GM21423 (cell line): ENCODE measurements at regions not wholly inside any gene's neighbourhood (a gene's known extent, or its start where the extent isn't known, plus 50 kb on each side); places are given as distances from the start of the nearest gene placed in this dataset.
"Not testable (repeated sequence)": the region's sequence is repeated elsewhere in the genome, so short reads cannot be mapped to it uniquely, and the experiment has no call there.

Experiments
- ATAC-seq: cut with Tn5 transposase; IDR thresholded peaks from one replicate; pipeline ENCODE4 v1.9.1; 2021; ENCODE audit warnings: mild to moderate bottlenecking, moderate library complexity; ENCODE audit not compliant: unreplicated experiment

DNA sequence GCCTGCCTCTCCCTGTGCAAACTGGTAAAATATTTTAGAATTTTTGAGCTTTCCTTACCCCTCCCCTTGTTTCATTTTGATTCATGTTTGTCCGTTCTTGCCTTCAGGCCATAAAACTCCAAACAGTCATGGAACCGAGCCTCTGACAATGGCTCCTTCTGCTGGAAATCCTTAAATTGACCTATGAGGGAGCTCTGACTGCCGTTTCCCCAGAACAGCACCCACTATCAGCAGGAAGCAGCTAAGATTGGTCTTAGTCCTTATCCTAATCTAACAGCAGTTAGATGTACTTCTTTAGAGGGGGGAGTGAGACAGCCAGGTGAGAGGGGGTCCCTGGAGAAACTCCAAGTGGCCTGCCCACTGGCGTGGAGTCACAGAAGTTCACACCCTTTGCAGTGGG is 106.7 kb downstream of the FAM174A start:
- ATAC-seq, result no peak

DNA sequence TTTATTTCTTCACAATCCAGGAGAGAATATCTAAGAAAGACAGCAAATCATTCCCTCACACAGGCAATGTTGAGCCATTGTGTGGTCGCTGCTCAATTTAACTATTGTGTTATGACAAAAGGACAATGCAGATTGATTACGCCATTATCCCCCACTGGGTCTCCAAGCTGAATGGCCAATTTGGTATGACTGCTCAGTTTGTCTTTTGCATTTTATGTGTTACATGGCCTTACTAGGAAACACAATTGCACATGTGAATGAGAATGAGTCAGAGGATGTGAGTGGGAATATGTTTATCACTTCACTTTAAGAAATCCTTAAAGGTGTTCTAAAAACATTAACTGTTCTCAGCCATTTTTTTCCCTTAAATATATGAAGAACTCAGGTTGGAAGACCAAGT is 108.3 kb downstream of the FAM174A start:
- ATAC-seq, result no peak

DNA sequence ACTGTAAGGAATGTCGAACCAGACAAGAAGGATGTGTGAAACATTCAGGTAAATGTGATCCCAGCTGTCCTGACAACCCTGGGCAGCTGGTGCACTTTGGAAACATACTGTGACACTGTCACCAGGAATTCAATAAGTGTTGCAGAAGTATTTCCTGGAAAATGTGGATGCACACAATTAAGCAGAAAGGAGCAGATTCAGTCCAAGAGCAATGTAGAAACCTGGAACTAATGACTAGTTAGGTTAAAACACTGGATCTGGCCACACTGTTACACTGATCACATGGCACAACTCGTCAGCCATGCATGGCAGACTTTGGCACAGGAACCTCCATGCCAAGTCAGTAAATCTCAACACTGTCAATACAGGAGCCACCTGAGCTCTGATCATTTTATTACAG is 109.0 kb downstream of the FAM174A start:
- ATAC-seq, result no peak

DNA sequence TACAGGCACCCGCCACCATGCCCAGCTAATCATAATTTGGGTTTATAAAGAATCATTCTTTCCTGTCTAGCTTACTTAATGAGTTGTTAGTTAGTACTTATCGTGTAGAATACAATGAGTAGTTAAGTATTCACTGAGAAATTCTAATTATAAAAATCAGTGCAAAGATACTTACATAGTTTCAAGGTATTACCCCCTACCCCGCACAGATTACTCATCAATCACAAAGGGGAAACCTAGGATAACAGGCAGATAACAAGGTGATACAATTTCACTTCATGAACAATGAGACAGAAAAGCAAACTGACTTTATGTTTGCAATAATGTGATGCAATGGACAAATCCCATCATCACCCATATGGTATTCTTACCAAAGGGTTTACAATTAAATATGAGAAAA is 109.6 kb downstream of the FAM174A start:
- ATAC-seq, result no peak

DNA sequence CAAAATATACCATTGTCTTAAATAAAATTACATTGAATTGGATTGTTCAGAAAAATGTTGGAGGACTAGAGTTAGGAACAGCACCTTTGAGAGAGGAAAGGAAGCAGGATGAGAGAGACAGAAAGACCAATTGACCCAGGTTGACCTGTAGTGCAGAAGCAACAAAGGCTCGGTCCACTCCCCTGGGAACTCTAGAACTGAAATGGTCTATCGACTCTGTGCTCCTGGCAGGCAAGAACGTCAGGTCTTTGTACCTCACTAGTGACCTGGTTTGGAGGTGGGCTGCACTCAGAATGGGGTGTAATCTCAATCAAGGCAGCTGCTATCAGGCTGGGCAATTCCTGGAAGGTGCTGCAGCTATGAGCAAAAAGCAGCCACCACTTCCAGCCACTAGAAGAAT is 110.8 kb downstream of the FAM174A start:
- ATAC-seq, result no peak

DNA sequence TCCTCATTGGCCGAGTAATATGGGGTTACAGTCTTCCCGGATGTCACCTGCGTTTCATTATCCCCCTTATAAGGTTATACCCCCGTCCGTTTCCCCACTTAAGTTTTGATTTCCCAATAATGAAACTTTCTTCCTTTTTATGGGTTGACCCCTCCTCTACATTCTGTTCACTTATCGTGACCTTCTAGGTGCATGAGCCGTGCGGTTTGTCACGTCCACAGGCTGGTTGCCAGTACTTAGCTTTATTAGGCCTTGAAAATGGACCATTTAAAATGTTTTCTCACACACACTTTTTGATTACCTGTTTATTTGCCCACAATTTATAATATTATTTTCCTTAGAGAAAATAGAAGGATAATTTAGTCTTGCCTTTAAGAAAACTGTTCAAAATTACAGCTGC is 111.5 kb downstream of the FAM174A start:
- no peak for ATAC-seq

DNA sequence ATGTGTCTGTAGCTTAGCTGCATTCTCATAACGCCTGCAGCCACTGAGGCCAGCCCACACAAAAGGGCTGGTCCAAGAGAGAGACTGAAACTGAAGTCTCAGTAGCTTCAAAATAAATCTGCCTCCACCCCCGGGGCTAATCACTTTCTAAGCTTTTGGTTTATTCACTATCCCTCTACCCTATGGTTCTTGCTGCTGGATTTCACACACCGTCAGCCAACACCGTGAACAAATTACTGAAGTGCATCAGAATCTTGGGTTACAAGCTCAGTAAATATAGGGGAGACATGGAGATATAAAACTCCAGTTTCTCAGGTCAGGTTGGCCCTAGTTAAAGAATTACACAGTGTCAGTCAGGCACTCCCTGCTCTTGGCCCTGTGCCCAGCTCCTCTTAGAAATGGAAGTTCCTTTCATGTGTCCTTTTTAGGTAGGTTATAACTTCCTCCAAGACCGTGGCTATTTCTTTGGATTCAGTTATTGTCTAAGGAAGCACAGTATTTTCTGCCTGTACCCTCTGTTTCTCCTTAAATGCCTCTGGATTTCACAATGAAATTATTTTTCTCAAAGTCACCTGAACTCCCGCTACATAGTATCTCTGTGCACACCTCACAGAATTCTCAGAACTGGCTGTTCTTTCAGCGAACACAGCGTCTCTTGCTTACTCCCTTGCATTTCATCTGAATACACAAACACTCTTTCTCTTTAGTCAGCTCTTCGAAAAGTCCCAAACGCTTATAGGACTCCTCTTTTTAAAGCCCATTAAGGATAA is 112.5 kb downstream of the FAM174A start:
- ATAC-seq, result peak; percentile 64

DNA sequence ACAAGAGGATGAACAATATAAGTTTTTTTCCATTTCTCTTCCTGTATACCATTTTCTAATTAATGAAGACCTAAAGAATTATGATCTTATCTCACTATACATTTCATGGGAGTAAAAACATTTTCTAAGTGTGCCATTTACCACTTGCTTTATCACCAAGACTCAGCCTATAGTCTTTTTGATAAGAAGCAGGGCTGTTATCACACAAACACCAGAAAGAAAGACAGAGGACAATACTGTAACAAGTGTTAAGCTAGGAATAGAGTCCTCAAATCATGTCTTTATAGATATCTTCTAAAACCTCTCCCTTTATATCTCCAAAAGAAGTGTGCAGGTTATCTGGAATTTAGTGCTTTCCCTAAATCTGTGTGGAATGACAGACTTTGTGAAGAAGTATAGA is 119.7 kb downstream of the FAM174A start:
- ATAC-seq, result no peak

DNA sequence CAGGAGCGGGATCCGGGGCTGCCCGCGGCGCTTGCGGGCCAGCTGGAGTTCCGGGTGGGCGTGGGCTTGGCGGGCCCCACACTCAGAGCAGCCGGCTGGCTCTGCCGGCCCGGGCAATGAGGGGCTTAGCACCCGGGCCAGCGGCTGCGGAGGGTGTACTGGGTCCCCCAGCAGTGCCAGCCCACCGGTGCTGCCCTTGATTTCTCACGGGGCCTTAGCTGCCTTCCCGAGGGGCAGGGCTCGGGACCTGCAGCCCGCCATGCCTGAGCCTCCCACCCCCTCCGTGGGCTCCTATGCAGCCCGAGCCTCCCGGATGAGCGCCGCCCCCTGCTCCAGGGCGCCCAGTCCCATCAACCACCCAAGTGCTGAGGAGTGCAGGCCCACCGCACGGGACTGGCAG is 121.6 kb downstream of the FAM174A start:
- not testable (repeated sequence) for ATAC-seq

DNA sequence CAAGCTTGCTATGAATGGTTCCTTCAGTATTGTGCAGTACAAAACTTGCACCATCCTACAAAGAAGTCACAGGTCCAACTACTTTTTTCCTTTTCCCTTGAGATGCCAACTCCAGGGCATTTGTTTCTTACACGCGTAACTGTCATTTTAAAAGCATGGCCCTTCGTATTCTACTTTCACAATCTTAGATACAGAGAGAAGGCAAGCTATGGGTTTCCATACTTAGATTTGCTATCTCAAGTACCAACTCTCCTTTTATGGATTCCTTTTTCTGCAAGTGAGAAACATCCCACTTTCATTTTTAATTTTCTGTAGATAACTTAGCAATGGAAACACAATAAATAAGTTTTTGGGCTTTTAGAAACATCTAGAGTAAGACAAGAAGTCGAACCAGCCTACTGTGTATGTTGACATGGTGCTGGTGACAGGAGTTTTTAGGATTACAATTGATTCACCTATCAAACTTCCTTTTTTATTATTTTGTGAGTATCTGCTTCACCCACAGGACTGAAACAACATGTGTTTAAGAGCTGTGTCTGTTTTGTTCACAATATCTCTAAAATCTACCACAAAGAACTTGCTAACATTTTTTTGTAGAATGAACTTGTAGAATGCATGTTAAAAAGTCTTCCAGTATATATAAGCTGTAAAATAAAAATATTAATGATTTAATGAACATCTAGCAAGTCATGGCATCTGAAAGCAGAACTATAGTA is 124.1 kb downstream of the FAM174A start:
- no peak for ATAC-seq

DNA sequence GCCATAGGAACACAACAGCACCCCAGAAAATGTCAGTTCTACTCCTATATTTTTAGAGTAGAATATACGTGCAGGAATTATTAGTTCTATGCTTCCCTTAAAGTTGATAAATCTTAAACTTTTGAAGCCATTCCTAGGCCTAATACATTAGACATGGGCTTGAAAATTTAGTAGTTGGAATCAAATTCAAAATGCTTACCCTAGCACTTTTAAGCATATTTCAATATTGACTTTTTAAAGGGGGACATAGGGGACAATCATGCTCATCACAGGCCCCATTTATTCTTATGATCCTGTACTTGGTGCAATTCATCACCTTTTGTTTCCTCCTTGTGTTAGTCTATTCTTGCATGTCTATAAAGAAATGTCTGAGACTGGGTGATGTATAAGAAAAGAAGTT is 129.0 kb downstream of the FAM174A start:
- no peak for ATAC-seq

DNA sequence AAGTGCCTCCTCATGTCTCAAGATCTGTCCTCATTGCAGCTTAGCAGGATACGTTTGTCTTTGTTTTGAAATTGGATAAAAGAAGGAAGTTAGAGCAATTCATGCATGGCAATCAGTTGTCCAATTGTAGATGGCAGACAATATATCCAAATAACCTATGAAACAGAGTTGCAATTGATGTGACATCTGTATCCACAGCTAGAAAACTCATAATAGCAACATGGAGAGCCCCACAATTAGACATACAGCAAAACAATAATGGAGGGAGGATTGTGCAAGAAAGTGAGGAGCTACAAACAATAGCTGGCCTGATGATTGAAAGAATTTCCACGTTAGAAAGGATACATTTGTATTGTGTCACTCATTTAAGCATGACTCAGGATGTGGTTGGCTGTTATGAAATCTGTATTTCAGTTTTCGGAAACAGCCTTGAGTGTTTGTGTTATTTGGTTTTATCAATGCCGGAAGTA is 132.0 kb downstream of the FAM174A start:
- no peak for ATAC-seq

DNA sequence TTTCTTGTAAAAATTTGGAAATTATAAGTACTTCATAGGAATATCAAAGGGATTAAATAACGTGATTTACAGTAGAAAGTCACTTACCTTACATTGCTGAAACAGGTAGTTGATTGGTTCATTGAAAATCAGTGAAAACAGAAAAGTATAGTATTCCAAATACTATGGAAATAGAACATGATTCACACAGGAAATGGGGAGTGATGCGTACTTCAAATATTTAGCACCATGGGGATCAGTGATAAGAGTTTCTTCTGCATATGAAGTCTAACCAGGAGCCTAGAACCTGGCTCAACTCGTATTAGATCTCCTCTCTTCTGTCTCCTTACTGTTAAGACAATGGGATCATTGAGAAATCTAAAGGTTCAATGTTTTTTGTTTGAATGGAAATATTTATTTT is 133.3 kb downstream of the FAM174A start:
- ATAC-seq, result no peak

DNA sequence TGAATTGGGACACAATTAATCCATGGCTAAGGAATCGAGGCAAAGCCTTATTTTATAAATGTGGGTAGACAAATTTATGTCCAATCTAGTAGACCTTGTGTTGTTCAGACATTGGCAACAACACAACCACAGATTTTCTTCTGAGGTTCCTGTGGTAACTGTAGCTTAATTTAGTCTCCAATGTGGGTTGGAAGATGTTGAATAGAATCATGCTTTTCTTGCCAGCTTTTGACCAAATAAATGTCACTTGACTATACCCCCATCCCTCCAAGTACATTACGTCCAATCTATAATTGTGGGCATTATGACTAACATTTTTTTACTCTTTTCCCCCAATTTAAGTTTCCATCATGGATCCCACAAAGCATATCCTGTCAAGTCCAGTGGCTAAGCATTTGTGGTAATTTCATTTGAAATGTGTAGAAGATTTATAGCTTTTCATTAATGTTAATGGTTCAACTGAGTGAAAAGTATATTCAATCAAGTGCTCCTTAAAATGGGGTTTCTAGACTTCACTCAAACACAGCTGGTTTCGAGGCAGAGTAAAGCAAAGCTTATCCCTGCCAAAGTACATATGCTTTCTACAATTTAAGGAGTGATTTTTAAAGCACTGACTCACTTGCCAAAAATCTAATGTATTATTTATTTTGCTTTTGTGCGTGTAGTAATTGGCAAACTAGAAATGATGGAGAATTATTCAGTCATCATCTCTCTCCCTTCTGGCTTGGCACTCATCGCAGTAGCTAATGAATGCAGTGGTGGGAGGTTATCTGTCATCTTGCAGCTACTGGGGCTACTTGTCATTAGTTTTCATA is 141.8 kb downstream of the FAM174A start:
- no peak for ATAC-seq

DNA sequence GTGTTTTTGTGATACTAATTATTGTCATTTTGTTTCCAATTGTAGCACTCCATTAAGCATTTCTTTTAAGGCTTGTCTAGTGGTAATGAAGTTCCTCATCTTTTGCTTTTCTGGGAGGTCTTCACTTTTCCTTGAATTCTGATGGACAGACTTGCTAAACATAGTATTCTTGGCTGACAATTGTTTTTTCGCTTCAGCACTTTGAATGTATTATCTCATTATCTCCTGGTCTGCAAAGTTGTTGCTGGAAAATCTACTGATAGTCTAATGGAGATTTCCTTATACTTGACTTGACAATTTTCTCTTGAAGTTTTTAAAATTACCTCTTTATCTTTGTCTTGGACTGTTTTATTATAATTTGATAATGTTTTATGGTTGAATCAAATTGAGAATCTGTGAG is 147.5 kb downstream of the FAM174A start:
- ATAC-seq, result no peak

DNA sequence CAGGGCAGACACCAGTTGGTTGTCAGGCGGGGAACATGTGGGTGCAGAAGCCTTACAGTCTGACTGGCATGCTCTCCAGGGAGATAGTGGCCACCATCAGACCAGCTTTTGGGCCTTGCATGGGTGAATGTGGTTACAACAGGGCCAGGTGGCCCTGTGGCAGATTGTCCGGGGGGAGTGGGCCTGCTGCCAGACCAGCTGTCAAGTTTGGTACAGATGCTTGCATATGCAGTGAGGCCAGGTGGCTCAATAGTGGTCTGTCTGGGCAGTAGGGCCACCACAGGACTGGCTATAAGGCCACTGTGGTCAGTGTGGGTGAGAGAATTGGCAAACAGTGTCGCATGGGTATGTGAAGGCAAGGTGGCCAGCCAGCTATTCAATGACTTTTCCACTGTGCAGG is 148.7 kb downstream of the FAM174A start:
- no peak for ATAC-seq

DNA sequence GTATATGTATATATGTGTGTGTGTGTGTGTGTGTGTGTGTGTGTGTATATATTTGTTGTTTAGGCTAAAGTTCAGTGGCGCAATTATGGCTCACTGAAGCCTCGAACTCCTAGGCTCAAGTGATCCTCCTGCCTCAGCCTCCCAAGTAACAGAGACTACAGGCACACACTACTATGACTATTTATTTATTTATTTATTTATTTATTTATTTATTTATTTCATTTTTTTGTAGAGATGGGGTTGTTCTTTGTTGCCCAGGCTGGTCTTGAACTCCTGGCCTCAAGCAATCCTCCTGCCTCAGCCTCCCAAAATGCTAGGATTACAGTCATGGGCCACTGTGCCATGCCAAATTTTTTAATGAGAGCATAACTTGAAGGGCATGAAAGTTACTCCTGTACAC is 149.9 kb downstream of the FAM174A start:
- ATAC-seq, result not testable (repeated sequence)

DNA sequence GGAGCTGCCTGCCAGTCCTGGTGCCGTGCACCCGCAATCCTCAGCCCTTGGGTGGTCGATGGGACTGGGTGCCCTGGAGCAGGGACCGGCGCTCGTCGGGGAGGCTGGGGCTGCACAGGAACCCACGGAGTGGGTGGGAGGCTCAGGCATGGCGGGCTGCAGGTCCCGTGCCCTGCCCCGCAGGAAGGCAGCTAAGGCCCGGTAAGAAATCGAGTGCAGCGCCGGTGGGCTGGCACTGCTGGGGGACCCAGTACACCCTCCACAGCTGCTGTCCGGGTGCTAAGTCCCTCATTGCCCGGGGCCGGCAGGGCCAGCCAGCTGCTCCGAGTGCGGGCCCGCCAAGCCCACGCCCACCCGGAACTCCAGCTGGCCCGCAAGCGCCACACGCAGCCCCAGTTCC is 153.7 kb downstream of the FAM174A start:
- not testable (repeated sequence) for ATAC-seq

DNA sequence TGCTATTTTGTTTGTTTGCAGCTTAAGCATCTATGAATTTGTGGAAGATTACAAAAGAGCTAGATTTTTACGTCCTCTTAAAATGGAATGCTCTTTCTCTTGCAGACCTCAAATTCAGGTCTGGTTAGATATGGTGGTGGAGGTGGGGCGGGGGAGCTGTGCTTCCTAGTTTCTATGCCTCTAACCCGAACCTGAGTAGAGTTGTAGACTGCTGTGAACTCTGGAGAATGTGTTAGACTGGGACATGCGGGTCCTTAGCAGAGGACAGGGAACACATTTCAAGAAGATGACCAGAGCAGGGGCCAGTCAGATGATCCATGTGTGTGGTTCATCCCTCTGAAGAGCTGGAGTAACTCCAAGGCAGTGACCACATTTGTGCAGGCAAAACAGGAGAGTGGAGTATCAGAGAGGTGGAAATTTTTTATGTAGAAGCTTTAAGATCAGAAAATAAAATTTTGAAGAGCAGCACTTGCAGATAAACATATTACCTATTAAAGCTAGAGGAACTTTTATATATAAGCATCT is 154.9 kb downstream of the FAM174A start:
- ATAC-seq, result no peak

DNA sequence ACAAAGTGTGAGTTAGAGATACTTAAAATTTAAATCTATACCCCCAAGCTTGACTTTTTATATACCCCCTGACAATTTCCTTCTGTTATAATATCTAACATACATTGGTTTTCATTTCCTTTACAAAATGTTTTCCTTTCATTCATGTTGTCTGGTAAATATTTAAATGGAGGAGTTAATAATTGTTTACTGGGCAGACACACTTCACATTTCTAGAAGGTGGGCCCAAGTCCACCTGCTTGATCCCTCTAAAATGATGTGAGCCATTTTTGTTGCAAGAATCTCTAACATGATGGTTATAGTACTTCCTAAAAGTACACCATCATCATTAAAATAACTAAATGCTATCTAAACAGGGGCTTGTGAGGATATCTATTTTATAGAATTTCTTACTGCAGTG is 155.9 kb downstream of the FAM174A start:
- ATAC-seq, result no peak

DNA sequence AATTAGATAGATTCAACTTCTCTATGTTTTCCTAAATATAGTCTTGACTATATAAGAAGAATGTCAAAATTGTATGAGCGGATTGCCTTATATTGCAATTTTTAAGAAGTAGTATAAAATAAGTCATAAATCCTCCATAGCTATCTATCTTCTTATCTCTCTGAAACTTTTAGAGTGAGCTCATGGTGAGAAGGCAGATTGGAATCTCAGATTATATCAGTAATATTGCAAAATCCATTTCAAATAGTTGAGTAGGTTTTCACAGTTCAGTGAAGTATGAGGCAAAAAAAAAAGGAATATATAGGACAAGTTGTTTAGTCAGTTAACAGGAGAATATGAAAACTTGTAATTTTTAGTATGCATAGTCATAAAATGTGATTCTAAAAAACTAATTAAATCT is 156.4 kb downstream of the FAM174A start:
- no peak for ATAC-seq
